NCI-H226 (cell line): ENCODE measurements at regions not wholly inside any gene's neighbourhood (a gene's known extent, or its start where the extent isn't known, plus 50 kb on each side); places are given as distances from the start of the nearest gene placed in this dataset.
"Not testable (repeated sequence)": the region's sequence is repeated elsewhere in the genome, so short reads cannot be mapped to it uniquely, and the experiment has no call there.

Experiments used
- DNase-seq: peaks from one replicate; pipeline ENCODE4 v3.0.0-alpha.2; 2015

DNA sequence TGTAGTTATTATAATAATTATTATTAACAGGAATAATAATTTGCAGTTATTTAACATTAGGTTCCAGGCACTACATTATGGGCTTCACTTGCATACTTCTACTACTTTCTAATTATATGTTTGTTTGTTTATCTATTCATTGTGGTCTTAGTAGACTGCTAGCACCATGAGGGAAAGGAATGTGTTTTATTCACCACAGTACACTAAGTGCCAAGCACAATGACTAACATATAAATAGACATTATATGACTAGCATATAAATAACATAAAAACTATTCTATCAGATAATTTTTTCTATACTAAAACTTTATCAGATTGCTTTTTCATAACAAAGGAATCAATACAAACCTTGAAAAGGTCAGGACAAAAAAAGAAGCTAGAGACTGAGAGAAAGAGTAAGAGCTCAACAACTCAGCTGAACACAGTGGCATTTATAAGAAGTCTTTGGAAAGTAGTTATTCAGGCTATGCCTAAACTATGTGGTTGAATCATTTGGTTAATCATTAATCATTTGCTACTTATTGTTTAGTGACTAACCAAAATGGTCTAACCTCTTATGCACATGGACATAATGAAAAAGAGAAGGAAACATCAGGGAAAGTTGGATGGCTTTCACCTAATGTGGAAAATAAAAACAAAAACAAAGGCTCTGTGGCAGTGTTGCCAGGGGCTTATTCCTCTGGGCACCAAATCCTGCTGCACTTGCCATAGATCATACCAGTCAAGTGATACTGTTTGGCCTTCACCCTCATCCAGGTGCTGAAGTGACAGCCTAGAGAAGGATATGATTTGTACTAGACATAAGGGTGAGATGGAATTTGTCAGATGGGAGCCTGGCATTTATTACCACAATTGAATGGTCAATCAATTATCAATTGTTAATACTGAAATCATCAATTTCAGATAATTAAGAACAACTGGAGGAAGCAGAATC lies 174.9 kb downstream of the ETAA1 start:
- no peak for DNase-seq

DNA sequence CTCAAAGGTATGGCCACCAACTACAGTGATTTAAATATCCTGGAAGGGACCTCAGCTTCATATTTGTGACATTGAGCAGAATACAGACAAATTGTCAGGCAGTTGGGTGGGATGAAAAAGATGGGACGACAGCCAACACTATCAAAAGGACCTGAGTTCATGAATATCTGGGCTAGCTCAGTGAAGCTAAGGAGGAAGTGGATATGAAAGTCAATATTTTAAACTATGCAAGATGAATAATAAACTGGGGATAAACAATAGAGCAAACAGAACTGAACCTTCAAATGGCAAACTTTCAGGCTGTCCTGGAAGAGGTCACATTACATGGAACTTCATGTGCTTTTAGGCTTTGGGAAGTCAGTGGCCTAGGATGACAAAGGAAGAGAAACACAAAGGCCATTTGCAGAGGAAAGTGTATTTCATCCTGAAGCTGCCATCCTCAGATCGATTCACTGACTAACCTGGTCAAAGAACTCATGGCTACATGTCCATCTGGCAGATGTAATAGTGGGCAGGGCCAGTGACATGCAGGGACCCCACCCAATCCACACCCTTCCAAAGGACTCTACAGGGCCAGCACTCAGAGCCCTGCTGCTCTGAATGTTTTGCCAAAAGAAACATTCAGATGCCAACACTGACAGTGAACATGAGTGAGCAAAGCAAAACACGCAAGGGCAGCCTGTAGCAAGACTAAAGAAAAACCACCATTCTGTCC lies 175.7 kb downstream of the ETAA1 start:
- no peak for DNase-seq

DNA sequence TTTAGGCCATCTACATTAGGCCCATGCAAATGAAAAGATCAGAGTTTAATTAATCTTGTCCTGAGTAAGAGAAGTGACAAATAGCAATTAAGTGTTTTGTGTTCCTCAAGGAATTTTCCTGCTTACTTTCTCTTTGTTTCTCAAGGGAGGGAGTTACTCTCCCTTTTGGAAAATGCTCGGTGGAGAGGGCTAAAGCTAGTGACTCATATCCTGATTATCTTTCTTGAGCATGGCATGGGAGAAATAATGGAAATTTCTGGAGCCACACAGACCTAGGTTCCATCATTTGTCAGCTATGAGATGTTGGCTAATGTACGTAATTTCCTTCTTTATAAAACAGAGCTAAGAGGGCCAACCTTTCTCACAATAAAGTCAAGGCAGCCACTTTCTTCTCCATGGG lies 177.1 kb downstream of the ETAA1 start:
- peak; percentile 86 for DNase-seq

DNA sequence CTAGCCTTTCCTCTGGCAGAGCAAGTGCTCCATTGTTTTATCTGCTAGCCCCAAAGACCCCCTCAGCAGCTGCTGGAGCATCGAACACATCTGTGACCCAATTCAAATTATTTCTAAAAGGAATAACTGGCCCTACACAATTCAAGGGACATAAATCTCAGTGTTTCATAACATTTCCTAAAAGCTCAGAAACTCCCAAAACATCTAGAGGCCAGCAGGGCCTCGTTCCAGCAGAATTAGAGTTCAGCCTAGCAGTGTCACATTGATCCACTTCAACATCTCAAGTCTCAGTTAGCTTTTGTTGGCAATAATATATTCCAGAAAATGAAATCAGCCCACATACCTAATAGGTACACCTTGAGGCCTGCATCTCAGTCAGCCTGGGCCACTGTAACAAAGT lies 179.1 kb downstream of the ETAA1 start:
- no peak for DNase-seq

DNA sequence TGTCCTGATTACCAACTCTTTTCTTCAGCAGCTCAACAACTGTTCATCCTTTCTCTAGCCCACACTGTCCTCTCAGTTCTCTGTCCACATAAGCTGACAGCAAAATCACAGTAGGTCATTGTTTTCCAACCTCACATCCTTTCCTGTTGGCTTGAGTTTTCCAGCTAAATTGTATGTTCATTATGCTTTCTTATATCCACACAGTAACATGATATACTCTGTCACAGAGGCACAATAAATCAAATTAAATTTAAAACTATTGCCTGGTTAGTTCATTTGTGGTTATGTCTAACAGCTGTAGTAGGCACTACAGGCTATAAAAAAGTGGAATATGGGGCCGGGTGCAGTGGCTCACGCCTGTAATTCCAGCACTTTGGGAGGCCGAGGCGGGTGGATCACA lies 179.9 kb downstream of the ETAA1 start:
- DNase-seq = no peak

DNA sequence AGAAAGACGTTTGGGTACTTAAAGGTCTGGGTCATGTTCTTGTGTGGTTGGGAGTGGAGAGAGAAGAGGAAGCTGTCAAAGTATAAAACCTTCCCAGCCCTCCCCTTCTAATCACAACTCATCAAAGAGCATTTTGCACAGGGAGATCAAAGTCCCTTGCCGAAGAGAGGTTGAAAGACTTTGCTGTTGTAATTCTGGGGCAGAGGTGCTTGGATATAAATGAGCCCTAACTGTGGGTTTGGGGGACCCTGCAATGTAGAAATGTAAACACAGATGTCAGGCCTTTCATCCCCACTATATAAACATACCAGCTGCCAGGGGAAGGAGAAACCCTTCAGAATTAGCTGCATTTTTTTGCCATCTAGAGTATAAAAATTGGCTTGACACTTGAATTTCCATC lies 182.1 kb downstream of the ETAA1 start:
- DNase-seq = no peak

DNA sequence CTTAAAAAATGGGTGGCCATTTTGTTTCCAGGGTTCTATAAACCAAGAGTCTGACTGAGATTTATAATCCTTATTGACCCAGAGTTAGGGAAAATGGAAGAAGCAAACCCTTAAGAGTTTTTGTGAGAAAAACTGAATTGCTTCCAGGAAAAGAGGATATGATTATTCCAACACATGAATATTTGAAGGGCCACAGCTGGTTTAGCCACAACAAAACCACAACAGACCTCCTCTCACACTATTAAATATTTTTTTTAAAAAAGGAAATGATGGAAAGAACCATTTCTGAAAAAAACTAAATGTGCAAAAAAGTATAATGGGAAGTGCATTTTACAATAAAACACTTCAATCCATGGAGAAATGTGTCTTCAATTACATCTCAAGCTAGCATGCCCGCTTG lies 182.7 kb downstream of the ETAA1 start:
- no peak for DNase-seq

DNA sequence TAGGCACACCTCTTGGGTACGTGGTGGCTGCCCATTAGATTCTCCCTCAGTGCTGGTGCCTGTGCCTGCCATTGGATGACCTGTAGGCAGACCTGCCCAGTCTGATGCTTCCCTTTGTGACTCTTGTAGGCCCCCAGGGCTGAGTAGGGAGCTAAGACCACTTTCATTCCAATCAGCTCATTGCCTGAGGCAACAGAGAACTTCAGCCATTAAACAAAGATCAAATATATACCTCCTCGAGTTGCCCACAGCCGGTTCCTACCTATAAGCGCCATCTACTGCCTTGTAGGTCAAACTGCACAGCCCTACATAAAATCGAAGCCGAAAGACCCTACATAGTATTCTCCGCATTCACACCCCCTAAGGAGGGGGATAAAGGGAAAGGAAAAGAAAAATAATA lies 184.6 kb downstream of the ETAA1 start:
- no peak for DNase-seq

DNA sequence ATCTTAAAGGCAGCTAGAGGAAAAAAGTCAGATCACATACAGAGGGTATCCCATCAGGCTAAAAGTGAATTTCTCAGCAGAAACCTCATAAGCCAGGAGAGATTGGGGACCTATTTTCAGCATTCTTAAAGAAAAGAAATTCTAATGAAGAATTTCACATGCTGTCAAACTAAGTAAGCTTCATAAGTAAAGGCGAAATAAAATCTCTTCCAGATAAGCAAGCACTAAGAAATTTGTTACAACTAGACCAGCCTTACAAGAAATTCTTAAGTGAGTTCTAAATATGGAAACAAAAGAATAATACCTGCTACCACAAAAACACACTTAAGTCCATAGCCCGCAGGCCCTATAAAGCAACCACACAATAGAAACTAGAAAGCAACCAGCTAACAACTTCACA lies 186.1 kb downstream of the ETAA1 start:
- no peak for DNase-seq

DNA sequence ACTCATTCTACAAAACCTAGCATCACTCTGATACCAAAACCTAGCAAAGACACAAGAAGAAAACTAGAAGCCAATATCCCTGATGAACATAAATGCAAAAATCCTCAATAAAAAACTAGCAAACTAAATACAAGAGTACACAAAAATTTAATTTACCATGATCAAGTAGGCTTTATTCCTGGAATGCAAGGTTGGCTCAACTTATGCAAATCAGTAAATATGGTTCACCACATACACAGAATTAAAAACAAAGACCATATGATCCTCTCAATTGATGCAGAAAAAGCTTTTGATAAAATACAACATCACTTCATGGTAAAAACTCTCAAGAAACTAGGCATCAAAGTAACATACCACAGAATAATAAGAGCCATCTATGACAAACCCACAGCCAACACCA lies 188.3 kb downstream of the ETAA1 start:
- no peak for DNase-seq

DNA sequence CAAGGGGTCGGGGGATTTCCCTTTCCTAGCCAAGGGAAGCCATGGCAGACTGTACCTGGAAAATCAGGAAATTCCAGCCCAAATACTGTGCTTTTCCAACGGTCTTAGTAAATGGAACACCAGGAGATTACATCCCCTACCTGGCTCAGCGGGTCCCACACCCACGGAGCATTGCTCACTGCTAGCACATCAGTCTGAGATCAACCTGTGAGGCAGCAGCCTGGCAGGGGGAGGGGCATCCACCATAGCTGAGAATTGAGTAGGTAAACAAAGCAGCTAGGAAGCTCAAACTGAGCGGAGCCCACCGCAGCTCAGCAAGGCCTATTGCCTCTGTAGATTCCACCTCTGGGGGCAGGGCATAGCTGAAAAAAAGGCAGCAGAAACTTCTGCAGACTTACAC lies 192.0 kb downstream of the ETAA1 start:
- DNase-seq = not testable (repeated sequence)

DNA sequence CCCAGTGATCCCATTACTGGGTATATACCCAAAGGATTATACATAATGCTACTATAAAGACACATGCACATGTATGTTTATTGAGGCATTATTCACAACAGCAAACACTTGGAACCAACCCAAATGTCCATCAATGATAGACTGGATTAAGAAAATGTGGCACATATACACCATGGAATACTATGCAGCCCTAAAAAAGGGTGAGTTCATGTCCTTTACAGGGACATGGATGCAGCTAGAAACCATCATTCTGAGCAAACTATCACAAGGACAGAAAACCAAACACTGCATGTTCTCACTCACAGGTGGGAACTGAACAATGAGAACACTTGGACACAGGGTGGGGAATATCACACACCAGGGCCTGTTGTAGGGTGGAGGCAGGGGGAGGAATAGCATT lies 197.4 kb downstream of the ETAA1 start:
- DNase-seq = not testable (repeated sequence)

DNA sequence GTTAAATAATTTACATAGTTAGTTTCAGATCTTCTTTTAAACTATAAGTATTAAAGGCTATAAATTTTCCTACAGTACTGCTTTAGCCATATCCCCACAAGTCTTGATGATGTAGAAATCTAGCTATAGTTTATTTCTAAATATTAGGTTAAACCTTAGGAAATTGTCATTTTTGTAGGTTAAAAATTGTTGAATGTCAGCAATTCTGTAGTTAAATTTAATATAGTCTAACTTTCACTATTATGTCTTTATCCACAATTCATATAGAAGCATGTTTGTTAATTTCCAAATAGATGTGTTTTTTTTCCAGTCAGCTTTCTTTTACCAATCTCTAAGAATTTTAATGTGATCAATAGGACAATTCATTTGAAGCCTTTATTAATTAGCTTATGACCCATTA lies 199.7 kb downstream of the ETAA1 start:
- DNase-seq = no peak

DNA sequence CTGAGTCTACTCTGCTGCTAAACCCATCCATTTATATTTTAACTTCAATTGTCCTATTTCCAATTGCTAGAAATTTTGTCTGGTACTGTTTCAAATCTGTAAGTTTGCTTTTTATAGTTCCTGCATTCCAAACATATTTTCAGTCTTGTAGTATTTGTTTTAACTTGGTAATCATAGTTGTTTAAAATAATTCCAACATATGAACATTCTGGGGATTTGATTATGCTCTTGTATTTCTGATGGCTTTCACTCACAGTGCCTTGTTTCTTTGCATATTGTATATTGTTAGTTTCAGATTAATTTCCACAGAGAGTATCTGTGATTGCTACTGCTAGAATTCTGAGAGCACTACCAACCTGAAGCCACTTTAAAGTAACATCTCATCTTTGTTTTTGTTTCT lies 202.4 kb downstream of the ETAA1 start:
- DNase-seq = no peak

DNA sequence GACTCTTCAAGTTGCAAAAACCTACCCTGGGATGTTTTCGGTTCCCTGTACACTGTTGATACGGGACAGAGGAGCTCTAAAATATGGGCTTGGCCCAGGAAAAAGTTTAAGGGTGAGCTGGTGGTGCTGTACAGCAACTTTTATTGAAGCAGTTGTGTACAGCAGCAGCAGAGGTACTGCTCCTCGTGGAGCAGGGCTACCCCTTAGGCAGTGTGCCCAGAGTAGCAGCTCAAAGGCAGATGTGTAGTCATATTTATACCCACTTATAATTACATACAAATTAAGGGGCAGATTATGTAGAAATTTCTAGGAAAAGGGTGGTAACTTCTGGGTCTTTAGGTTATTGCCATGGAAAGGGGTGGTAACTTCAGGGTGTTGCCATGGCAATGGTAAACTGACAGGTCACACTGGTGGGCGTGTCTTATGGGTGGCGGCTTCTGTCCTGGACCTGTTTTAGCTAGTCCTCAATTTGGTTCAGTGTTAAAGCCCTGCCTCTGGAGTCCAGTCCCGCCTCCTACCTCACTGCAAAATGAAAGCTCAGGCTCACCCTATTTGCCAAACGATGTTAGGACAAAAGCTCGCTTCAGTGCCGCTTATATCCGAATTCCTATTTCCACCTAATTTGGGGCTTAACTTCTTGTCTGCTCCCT lies 203.2 kb downstream of the ETAA1 start:
- DNase-seq = no peak

DNA sequence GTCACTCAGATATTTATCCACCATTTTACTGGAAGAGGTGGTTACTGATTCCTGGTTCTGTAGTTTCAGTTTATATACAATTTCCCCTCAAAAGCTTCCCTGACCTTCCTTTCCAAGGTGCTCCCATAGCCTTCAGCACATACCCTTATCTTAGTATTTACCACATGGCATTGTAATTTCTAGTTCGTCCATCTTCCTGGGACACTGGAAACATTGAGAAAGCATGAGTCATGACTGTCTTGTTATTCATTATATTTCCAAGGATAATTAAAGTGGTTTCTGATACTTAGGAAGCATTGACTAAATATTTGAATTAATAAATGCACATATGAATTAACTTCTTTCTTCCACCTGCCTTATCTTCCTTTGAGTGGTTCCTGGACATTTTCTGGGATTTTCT lies 203.8 kb downstream of the ETAA1 start:
- DNase-seq = peak; percentile 84

DNA sequence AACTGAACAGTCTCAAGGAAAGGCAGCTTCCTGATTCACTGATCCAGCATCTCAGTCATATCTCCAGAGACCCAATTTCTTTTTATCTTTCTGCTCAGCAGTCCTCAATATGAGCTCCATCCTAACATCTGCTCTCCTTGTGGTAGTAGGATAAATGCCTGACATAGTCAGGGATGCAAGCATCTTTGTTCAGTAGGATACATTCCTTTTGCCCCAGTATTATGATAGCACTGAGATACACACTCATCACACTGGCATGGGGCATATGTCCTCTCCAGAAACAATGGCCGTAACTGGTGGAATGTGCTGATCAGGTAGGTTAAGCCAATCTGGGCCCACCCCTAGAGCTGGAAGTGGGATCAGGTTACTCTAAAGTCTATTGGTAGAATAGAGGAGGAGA lies 207.2 kb downstream of the ETAA1 start:
- DNase-seq = peak; percentile 48

DNA sequence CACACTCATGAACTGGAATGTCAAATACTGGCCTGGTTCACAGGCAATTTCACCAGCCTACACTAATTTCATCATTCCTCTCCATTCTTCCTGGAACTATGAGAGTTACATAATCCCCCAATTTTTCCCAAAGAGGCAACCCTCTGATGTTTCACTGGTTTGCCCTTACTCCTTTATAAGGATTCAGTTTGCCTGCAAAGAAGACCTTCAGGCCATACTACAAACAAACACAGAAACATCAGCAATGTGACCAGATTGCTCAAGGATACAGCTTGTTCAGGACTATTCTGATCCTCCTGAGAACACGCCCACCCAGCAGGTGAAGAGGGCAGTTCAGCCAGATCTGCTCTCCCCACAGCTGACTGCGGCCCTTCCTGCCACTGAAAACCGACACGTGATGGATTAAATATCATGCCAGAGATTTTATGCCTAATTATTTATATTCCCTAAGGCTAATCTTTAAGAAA lies 215.5 kb downstream of the ETAA1 start:
- DNase-seq = peak; percentile 7

DNA sequence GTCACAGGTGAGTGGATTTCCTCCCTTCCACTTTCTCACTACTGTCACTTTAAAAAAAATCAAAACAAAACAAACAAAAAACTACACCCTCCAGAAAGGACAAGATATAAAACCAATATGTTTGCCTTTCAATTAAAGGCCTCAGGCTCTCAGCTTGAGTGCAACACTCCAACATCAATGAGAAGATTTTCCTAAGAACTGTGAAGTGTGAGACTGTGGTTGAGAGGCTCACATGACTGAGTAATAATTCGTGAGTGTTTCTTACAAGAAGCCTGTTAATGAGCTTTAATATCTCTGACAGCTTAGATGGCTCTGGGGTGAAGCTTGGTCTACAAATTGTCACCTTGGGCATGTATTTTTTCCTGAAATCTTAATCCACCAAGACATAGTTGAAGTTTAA lies 216.1 kb downstream of the ETAA1 start:
- no peak for DNase-seq

DNA sequence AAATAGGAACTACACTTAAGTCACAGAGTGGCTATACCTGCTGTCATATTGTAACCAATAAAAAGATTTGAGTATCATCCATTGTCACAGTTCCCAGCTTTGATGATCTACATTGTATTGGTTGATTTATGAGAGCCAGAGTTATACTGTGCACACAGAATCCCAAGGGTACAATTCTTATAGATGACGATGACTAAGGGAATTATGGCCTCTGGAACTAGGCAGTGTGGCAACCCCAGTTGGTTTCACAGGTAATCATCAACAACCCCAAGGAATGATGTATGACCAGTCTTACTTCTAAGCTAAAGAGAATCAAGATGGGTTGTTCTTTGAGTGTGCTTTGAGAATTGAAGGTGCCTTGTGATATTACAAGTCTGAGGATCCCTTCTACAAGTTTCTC lies 217.3 kb downstream of the ETAA1 start:
- no peak for DNase-seq

DNA sequence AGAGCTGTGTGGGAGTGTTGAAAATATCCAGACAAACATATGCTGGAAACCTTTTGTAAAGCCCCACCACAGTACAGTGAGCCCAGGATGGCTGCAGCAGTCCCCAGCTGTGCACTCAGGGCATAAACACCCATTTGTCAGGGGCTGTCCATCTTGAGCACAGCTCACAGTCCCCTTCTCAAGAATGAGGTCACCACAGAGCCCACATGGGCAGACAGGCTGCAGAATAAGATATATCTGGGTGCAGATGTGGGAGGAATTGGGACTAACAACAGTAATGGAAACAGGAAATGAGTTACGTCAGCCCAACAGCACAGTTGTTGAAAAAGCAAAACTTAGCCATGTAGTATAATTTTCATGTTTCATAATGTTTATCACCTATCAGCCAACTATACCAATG lies 219.6 kb downstream of the ETAA1 start:
- DNase-seq = peak; percentile 63

DNA sequence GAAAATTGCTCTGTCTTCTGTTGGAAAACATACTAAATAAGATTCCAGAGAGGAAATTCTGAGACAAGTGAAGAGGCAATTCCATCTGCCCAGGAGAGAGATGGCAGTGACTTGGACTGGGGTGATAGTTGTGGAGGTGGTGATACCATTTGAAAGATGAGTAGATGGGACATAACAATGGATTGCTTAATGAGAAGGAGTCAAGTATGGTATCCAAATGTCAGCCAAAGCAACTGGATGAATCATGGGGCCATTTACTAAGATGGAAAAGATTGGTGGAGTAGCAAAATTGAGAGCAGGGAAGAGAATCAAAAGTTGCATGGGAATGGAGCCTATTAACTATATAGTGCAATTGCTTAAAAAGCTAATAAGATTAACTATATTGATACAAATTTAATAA lies 222.1 kb downstream of the ETAA1 start:
- no peak for DNase-seq

DNA sequence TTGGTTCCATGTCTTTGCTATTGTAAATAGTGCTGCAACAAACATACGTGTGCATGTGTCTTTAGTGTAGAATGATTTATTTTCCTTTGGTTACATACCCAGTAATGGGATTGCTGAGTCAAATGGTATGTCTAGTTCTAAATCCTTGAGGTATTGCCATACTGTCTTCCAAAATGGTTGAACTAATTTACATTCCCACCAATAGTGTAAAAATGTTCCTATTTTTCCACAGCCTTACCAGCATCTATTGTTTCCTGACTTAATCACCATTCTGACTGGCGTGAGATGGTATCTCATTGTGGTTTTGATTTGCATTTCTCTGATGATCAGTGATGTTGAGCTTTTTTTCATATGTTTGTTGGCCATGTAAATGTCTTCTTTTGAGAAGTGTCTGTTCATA lies 226.6 kb downstream of the ETAA1 start:
- not testable (repeated sequence) for DNase-seq

DNA sequence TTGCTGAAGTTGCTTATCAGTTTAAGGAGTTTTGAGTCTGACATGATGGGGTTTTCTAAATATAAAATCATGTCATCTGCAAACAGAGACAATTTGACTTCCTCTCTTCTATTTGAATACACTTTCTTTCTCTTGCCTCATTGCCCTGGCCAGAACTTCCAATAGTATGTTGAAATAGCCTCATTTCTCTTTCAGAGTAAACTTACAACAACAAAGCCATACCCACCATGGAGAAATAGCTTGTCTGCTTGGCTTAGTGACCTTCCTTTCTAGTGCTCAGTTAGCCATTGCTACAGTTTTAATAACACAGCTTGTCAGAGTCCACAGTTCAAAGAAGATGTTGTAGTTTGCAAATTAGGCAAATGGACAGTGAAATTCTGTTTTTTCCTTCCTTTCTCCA lies 228.0 kb downstream of the ETAA1 start:
- no peak for DNase-seq
